ENCODE measurements at regions not wholly inside any gene's neighbourhood (a gene's known extent, or its start where the extent isn't known, plus 50 kb on each side); places are given as distances from the start of the nearest gene placed in this dataset.

GRCh38 chr7:140249036-140249806 lies 72.4 kb upstream of the KDM7A start:
- Histone ChIP-seq H4K20me1 (replicated peaks; ENCODE audit: control insufficient read depth, extremely low read depth, insufficient read depth, low read length) (no peaks in the 10 kb centered on the region), H3K36me3 (ENCODE audit: control insufficient read depth in 2 of 2, extremely low read depth in 1 of 2, insufficient read depth in 2 of 2, low read length in 2 of 2) (no peaks in the 10 kb centered on the region), H3K79me2 (ENCODE audit: control insufficient read depth, insufficient read depth, low read length) (no peaks in the 10 kb centered on the region), H3K27ac (ENCODE audit: insufficient read depth, low read depth, low read length) (no peak overlapping the region), H3K9ac (replicated peaks; ENCODE audit: extremely low read depth, insufficient read depth, low read length) (no peak overlapping the region), H3K4me3 (replicated peaks in 1 of 3; ENCODE audit: insufficient read depth in 1 of 3, low read depth in 1 of 3, low read length in 3 of 3) (no peak overlapping the region), H3K27me3 (ENCODE audit: control insufficient read depth in 2 of 2, insufficient read depth in 2 of 2, low read length in 2 of 2) (peaks cover 0 to 3% of the 10 kb centered on the region in 2 experiments), H3K4me1 (ENCODE audit: control insufficient read depth, extremely low read depth, insufficient read depth, low read length) (no peaks in the 10 kb centered on the region), H3K9me1 (replicated peaks; ENCODE audit: control insufficient read depth, extremely low read depth, insufficient read depth, low read length) (no peaks in the 10 kb centered on the region), H3K4me2 (ENCODE audit: insufficient read depth, low read length) (no peak overlapping the region), H3K9me3 (replicated peaks; ENCODE audit: control insufficient read depth, insufficient read depth, low read length) (no peaks in the 10 kb centered on the region), H2AFZ (ENCODE audit: low read depth, low read length) (no peak overlapping the region)
- TF ChIP-seq POLR2AphosphoS5 (IDR thresholded peaks at IDR 0.05; ENCODE audit: insufficient read depth, low read depth, low read length) (no peak), POLR2A (IDR thresholded peaks at IDR 0.05; ENCODE audit: low read depth, low read length) (no peak), FOS (IDR thresholded peaks at IDR 0.05; ENCODE audit: borderline replicate concordance, insufficient read depth, low read length) (no peak), GATA2 (IDR thresholded peaks at IDR 0.05; ENCODE audit: insufficient read depth, insufficient read length, low read depth, low read length) (no peak), CTCF (IDR thresholded peaks at IDR 0.05; ENCODE audit: extremely low read depth in 1 of 2, insufficient read depth in 1 of 2, low read depth in 1 of 2, low read length in 2 of 2) (no peak), JUN (IDR thresholded peaks at IDR 0.05; ENCODE audit: borderline replicate concordance, insufficient read depth, insufficient read length, low read depth) (no peak), MYC (IDR thresholded peaks at IDR 0.05; ENCODE audit: low read depth, low read length) (no peak), MAX (IDR thresholded peaks at IDR 0.05; ENCODE audit: insufficient read depth, insufficient read length) (no peak), EZH2 (IDR thresholded peaks at IDR 0.05; ENCODE audit: borderline replicate concordance, low read depth, low read length, severe bottlenecking) (no peak)
- DNase-seq (ENCODE audit: low read depth, low spot score) (no peak), FAIRE-seq (no peak)
- CTCF ChIA-PET, result interaction anchor here (1.1 kb wide), 1 partner anchor 44 kb away, joined by 3 read pairs; no protein-coding TSS in a partner anchor
- intact Hi-C loops (cut with micrococcal nuclease) (no loop called here), dilution Hi-C loops (cut with MboI; ENCODE audit: extremely low pct_ligation_motif_present, low sequenced_read_pairs) (no loop called here)
- POLR2A ChIA-PET, result no interaction called here
- BruUV-seq (replicated peaks), result no TSS peak
